Spleen (tissue), 11 donors: ENCODE measurements at regions not wholly inside any gene's neighbourhood (a gene's known extent, or its start where the extent isn't known, plus 50 kb on each side); places are given as distances from the start of the nearest gene placed in this dataset.

Experiments used
- DNase-seq: peaks from one replicate; pipeline ENCODE4 v3.0.0-alpha.2; 2020
- H3K27ac ChIP-seq, 8 donors: fragments of 200-600 bp; sonication (generic) in 7 of 8; 1 replicate in 4 of 8; 2 replicates in 4 of 8; pipeline versions ENCODE4 v1.5.0 to v1.8.0; 2016 to 2021; ENCODE audit warnings: inconsistent platforms in 4 of 8, mild to moderate bottlenecking in 4 of 8, moderate library complexity in 1 of 8
- H3K27me3 ChIP-seq, 7 donors: fragments of 200-600 bp; sonication (generic) in 6 of 7; replicated peaks in 1 of 7; 1 replicate in 4 of 7; 2 replicates in 3 of 7; pipeline versions ENCODE4 v1.5.0 to v1.8.0; 2016 to 2021; ENCODE audit warnings: inconsistent platforms in 3 of 7, mild to moderate bottlenecking in 1 of 7
- H3K36me3 ChIP-seq, 6 donors: fragments of 200-600 bp; sonication (generic) in 5 of 6; 1 replicate in 4 of 6; 2 replicates in 2 of 6; pipeline versions ENCODE4 v1.5.0 to v1.8.0; 2016 to 2021; ENCODE audit warnings: inconsistent platforms in 2 of 6
- H3K4me1 ChIP-seq, 6 donors: fragments of 200-600 bp; sonication (generic) in 5 of 6; 1 replicate in 3 of 6; 2 replicates in 3 of 6; pipeline versions ENCODE4 v1.5.0 to v1.8.0; 2016 to 2021; ENCODE audit warnings: inconsistent platforms in 3 of 6
- H3K4me3 ChIP-seq, 8 donors: fragments of 200-600 bp; sonication (generic) in 7 of 8; 1 replicate in 4 of 8; 2 replicates in 4 of 8; pipeline versions ENCODE4 v1.5.0 to v1.8.0; 2016 to 2021; ENCODE audit warnings: inconsistent platforms in 4 of 8, mild to moderate bottlenecking in 4 of 8, moderate library complexity in 2 of 8
- H3K9me3 ChIP-seq, 8 donors: fragments of 200-600 bp; sonication (generic) in 7 of 8; 1 replicate in 4 of 8; 2 replicates in 4 of 8; pipeline versions ENCODE4 v1.5.0 to v1.8.0; 2016 to 2021; ENCODE audit warnings: inconsistent platforms in 4 of 8
- CTCF ChIP-seq, 11 experiments: fragments of 200-600 bp in 7 of 11; fragments of 450-650 bp in 4 of 11; sonication (generic) in 4 of 11; IDR thresholded peaks in 8 of 11; conservative IDR thresholded peaks in 3 of 11; 1 replicate in 7 of 11; 2 replicates in 4 of 11; pipeline versions ENCODE4 v1.4.0 to v1.8.0; 2016 to 2021; ENCODE audit warnings: antibody characterized with exemption in 11 of 11, inconsistent platforms in 4 of 11, mild to moderate bottlenecking in 1 of 11
- POLR2A ChIP-seq, 3 donors: fragments of 450-650 bp; IDR thresholded peaks; one replicate each; pipeline ENCODE4 v1.5.1; 2017; ENCODE audit warnings: antibody characterized with exemption in 3 of 3, mild to moderate bottlenecking in 1 of 3
- POLR2AphosphoS5 ChIP-seq, 3 donors: sonication (generic); formaldehyde crosslinking; IDR thresholded peaks; one replicate each; pipeline ENCODE4 v1.5.1; 2017; ENCODE audit warnings: antibody characterized with exemption in 3 of 3
- WGBS, 5 donors: extraction: QIAGEN DNeasy Blood & Tissue Kit in 3 of 5; methylation state at CpG; one replicate each; pipeline versions ENCODE4 v1.1.5 to v1.1.7; 2013 to 2018; 5-methylcytosine and 5-hydroxymethylcytosine counted together
- intact Hi-C: fragments of 100-400 bp; cut with DNase I; formaldehyde crosslinking; loops from one replicate; pipeline ENCODE4 v1.15.0; 2023; ENCODE audit warnings: low total_unique reads
- donor health status: healthy with polysubstance abuse.
- donor health status: DM: no; HTN: no; CAD: no; lungs with moderate emphysema.
- donor health status: DM: no; HTN: no; CAD: no.
- donor health status: Bipolar disorder and iron deficiency.
- donor health status: healthy.
- donor health status: DM: no; HTN: no; CAD: no.
- donor health status: DM: yes; HTN: yes; CAD: no.

GRCh38 chr5:39720136-39720535 is 295.4 kb upstream of the DAB2 start:
- H3K4me1 ChIP-seq = no peaks in the 10 kb centered on the region
- no peak overlapping the region for H3K4me3 ChIP-seq
- intact Hi-C loops = no loop called here
- no peaks in the 10 kb centered on the region for H3K9me3 ChIP-seq
- TF ChIP-seq CTCF (IDR thresholded peaks at IDR 0.05 in 8 of 11, conservative IDR thresholded peaks at IDR 0.05 in 3 of 11) (no peak), POLR2A (IDR thresholded peaks at IDR 0.05) (no peak), POLR2AphosphoS5 (IDR thresholded peaks at IDR 0.05) (no peak)
- WGBS, 5 donors = 86 to 95% (median 90%) methylated on average over 3 of the region's 3 CpGs
- DNase-seq = no peak
- no peaks in the 10 kb centered on the region for H3K27me3 ChIP-seq
- H3K27ac ChIP-seq = no peak overlapping the region
- no peaks in the 10 kb centered on the region for H3K36me3 ChIP-seq

- H3K27ac ChIP-seq = no peak overlapping the region
- no peak overlapping the region for H3K4me3 ChIP-seq
- H3K27me3 ChIP-seq = no peaks in the 10 kb centered on the region
- intact Hi-C loops = loop anchor here (10.0 kb wide), 1 partner anchor 1017 kb away; no protein-coding TSS in a partner anchor
- peaks cover 0 to 10% (median 0%) of the 10 kb centered on the region in 6 donors for H3K4me1 ChIP-seq
- no peaks in the 10 kb centered on the region for H3K9me3 ChIP-seq
- H3K36me3 ChIP-seq = no peaks in the 10 kb centered on the region
- TF ChIP-seq CTCF (IDR thresholded peaks at IDR 0.05 in 8 of 11, conservative IDR thresholded peaks at IDR 0.05 in 3 of 11) = no peak
- no peak for TF ChIP-seq POLR2A (IDR thresholded peaks at IDR 0.05)
- TF ChIP-seq POLR2AphosphoS5 (IDR thresholded peaks at IDR 0.05) = no peak
- no peak for DNase-seq
- 87 to 92% (median 90%) methylated on average over 2 of the region's 2 CpGs for WGBS, 5 donors
Observed at GRCh38 chr5:39717176-39717897, 292.6 kb upstream of the DAB2 start.

GRCh38 chr5:39716532-39717028 is 291.8 kb upstream of the DAB2 start:
- DNase-seq = no peak
- intact Hi-C loops = loop anchor here (10.0 kb wide), 1 partner anchor 1018 kb away; no protein-coding TSS in a partner anchor
- WGBS, 5 donors = 27 to 39% (median 38%) methylated on average over 2 of the region's 2 CpGs
- no peak overlapping the region for H3K4me3 ChIP-seq
- peaks cover 0 to 10% (median 0%) of the 10 kb centered on the region in 6 donors for H3K4me1 ChIP-seq
- no peaks in the 10 kb centered on the region for H3K9me3 ChIP-seq
- no peaks in the 10 kb centered on the region for H3K36me3 ChIP-seq
- H3K27ac ChIP-seq = no peak overlapping the region
- TF ChIP-seq POLR2A (IDR thresholded peaks at IDR 0.05) = no peak
- TF ChIP-seq CTCF (IDR thresholded peaks at IDR 0.05 in 8 of 11, conservative IDR thresholded peaks at IDR 0.05 in 3 of 11) = peak in 3 of 11 experiments; percentile 13 to 36 (median 17)
- no peaks in the 10 kb centered on the region for H3K27me3 ChIP-seq

- TF ChIP-seq CTCF (IDR thresholded peaks at IDR 0.05 in 8 of 11, conservative IDR thresholded peaks at IDR 0.05 in 3 of 11) (peak in 9 of 11 experiments; percentile 18 to 69 (median 50)), POLR2AphosphoS5 (IDR thresholded peaks at IDR 0.05) (no peak)
- H3K9me3 ChIP-seq = no peaks in the 10 kb centered on the region
- H3K4me3 ChIP-seq = no peak overlapping the region
- no peaks in the 10 kb centered on the region for H3K36me3 ChIP-seq
- DNase-seq = no peak
- no peaks in the 10 kb centered on the region for H3K27me3 ChIP-seq
- intact Hi-C loops = loop anchor here (5.0 to 10.0 kb wide), 2 partner anchors 1021 to 1163 kb away; no protein-coding TSS in a partner anchor
- peaks cover 0 to 10% (median 0%) of the 10 kb centered on the region in 6 donors for H3K4me1 ChIP-seq
- H3K27ac ChIP-seq = no peak overlapping the region
- 36 to 52% (median 42%) methylated on average over 2 of the region's 2 CpGs for WGBS, 5 donors
Observed at GRCh38 chr5:39714036-39714698, 289.4 kb upstream of the DAB2 start.
